Esophagus squamous epithelium (tissue), 4 donors: ENCODE measurements at regions not wholly inside any gene's neighbourhood (a gene's known extent, or its start where the extent isn't known, plus 50 kb on each side); places are given as distances from the start of the nearest gene placed in this dataset.

ENCODE experiments used
- CTCF ChIP-seq, 6 experiments: fragments of 450-650 bp in 4 of 6; fragments of 200-600 bp in 2 of 6; sonication (generic) in 2 of 6; IDR thresholded peaks; one replicate each; pipeline ENCODE4 v1.5.1; 2016 to 2019; ENCODE audit warnings: antibody characterized with exemption in 6 of 6, mild to moderate bottlenecking in 4 of 6, moderate library complexity in 4 of 6
- POLR2A ChIP-seq, 4 donors: fragments of 450-650 bp; IDR thresholded peaks; one replicate each; pipeline ENCODE4 v1.6.1; 2017; ENCODE audit warnings: antibody characterized with exemption in 4 of 4, mild to moderate bottlenecking in 4 of 4, moderate library complexity in 3 of 4

GRCh38 chr14:53331247-53331646 lies 178.1 kb upstream of the DDHD1 start:
- TF ChIP-seq CTCF (IDR thresholded peaks at IDR 0.05) (no peak), POLR2A (IDR thresholded peaks at IDR 0.05) (no peak)
